ENCODE measurements at regions not wholly inside any gene's neighbourhood (a gene's known extent, or its start where the extent isn't known, plus 50 kb on each side); places are given as distances from the start of the nearest gene placed in this dataset.

DNA sequence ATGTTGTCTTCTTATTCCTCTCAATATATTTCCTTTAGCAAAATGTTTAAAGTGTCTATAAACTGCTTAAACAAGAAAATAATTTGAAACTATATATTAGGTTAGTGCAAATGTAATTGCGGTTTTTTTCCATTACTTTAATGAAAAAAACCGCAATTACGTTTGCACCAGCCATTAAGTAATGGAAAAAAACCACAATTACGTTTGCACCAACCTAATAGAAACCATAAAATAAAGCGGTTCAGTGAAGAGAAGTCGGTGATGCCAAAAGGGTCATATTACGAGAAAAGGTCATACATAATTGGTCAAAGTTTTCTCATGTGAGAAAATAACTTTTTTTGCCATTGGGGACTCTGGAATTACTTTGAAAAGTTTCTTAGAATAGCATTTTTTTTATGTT, 385.6 kb upstream of the ST8SIA4 start:
- TF ChIP-seq POLR2A (IDR thresholded peaks at IDR 0.05; ENCODE audit: low read depth, low read length) (no peak), POLR2AphosphoS5 (IDR thresholded peaks at IDR 0.05; ENCODE audit: low read depth, low read length) (no peak), TAF1 (IDR thresholded peaks at IDR 0.05; ENCODE audit: borderline replicate concordance, low read depth, low read length) (no peak)
